GM19468 (cell line): ENCODE measurements at regions not wholly inside any gene's neighbourhood (a gene's known extent, or its start where the extent isn't known, plus 50 kb on each side); places are given as distances from the start of the nearest gene placed in this dataset.
"Not testable (repeated sequence)": the region's sequence is repeated elsewhere in the genome, so short reads cannot be mapped to it uniquely, and the experiment has no call there.

Source experiments
- ATAC-seq: cut with Tn5 transposase; IDR thresholded peaks from one replicate; pipeline ENCODE4 v1.9.1; 2021; ENCODE audit warnings: mild to moderate bottlenecking, moderate library complexity, moderate number of reproducible peaks; ENCODE audit not compliant: unreplicated experiment; ENCODE audit errors: extremely low read depth

DNA sequence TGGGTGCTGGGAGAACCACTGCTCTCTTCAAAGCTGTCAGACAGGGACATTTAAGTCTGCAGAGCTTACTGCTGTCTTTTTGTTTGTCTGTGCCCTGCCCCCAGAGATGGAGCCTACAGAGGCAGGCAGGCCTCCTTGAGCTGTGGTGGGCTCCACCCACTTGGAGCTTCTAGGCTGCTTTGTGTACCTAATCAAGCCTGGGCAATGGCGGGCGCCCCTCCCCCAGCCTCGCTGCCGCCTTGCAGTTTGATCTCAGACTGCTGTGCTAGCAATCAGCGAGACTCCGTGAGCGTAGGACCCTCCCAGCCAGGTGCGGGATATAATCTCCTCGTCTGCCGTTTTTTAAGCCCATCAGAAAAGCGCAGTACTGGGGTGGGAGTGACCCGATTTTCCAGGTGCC lies 125.6 kb upstream of the LRATD1 start:
- ATAC-seq = not testable (repeated sequence)

DNA sequence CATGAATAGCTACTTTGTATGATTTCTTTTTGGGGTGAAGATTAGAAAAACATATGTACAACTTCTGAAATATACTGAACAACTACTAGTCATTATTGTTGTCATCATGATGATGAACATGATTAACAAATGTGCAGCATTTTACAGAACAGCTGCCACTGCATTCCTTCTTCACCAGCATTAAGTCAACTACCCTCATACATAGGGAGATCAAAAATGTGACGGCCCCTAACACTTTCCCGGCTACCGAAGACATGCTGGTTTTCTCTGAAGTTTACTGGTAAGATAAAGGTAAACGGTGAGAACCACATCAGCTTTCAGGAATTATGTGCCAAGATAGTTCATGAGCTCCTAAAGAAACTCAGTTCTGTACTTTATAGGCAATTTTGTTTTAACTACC lies 121.0 kb upstream of the LRATD1 start:
- ATAC-seq = no peak

DNA sequence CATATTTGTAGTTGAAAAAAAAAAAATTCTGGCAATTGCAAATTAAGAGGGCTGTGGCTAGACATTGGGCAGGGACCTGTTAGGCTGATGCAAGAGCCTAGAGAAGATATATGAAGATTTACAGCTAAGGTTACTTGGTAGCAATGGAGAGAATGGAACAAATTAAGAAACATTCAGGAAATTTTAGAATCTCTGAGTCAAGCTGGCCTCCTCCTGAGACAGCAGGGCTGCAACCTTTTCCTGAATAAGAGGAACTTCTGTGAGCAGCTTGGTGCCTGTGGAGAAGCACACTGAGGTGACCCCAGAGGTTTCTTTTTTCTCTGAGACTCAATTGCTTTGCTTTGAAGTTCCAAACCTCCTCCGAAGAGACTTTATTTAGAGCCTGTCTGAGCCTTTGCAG lies 118.6 kb upstream of the LRATD1 start:
- ATAC-seq = no peak

DNA sequence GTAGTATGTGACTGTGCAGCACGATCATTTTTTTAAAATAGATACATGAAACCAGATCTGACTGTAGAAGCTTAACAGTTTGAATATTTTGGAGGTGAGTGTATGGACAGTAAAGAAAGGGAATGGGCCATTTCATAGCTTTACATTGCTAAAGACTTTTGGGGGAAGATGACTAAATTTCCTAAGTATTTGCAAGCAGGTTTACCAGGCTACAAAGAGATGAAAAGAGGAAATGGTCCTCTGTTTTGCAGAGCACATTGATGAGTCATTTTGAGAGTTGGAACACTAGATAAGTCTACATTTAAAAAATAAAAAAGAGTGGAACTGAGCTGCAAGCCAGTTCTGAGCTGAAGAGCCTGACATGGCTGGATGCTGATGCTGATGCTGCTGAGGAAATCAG lies 115.7 kb upstream of the LRATD1 start:
- no peak for ATAC-seq

DNA sequence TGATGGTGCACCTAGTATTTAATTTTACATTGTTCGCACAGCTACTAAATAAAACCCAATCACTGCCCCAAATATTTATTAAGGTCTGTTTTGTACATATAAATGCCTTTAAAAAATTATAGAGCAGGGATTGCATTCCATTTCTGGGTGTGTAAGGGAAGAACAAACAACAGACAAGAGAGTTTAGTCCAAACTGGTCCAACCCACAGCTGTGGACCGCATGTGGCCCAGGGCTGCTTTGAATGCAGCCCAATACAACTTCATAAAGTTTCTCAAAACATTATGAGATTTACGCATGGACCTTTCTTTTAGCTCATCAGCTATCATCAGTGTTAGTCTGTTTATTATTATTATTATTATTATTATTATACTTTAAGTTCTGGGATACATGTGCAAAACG lies 114.8 kb upstream of the LRATD1 start:
- ATAC-seq = no peak

DNA sequence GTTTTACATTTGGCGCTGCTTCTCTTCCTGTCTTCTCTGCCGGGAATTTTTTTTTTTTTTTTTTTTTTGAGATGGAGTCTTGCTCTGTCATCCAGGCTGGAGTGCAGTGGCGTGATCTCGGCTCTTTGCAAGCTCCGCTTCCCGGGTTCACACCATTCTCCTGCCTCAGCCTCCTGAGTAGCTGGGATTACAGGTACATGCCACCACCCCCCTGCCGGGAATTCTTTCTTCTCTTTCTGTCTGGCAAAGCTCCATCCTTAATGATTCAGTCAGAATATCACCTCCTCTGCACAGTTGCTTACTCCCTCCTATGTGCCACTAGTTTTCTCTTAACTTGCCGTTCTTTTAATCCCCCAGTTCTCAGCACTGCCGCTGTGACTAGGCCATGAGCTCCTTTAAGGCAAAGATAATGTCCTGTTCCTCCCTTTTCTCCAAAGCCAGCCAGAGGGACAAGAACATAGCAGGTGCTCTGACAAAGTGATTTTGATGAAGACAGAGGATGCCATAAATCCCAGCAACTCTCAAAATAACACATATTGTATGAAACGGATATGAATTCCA lies 112.1 kb upstream of the LRATD1 start:
- no peak for ATAC-seq

DNA sequence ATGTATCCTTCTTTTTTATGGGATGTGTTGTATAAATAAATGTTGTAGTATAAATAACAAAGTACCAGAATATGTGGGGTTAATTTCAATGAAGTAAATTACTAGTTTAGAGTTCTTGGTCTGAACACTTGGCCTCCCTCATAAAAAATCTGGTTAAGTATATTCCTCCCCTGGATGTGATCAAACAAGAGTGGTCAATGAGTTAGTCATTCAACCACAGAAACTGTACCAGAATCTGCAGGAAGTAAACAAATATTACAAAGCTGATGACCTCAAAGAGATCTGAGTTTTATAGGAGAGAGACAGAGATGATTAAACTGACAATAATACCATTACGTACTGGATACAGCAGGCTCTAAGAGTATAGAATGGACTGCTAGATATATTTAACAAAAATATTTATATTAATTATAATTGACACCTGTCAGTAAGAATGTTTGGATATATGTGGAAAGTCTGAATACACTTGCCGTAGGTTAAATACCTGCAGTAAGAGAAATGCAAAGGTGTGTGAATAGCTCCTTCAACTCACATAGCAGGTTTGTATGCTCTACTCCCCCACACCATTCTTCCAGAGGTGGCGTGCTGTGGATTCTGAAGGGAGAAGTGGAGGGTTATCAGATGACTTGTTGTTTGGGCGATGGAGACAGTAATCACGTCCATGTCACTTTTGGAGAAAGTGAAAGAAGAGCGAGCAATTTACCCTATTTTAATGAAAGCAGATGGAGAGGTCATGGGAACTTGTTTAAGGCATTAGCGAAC lies 108.3 kb upstream of the LRATD1 start:
- no peak for ATAC-seq

DNA sequence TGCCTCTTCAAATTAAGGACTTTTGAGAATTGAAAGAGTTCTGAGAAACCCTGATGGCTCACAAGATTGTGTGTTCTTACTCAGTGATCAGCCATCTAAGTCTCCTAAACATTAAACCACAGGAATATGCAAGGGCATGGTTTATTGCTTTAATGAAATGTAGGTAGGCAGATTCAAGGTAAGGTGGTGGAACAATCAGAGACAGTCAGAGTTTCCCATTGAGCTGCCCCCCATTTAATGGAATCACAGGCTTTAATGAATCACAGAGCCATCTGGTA lies 107.8 kb upstream of the LRATD1 start:
- no peak for ATAC-seq

DNA sequence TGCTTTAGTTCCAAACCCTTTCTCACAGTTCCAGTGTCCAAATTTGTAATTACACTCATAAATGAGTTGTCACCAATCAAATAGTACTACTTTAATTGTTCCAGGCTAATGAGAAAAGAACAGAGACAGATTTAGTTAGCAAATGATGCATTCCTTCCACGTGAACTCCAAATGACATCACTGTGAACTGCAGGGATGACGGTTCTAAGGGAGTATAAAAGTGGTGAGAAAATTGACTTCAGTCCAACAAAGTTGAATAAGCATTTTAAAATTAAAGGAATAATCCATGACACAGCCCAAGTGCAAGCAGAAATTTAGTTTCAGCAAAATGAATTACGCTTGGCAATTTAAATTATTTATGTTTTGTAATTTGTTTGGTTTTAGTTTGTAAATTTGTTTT lies 102.0 kb upstream of the LRATD1 start:
- ATAC-seq = no peak

DNA sequence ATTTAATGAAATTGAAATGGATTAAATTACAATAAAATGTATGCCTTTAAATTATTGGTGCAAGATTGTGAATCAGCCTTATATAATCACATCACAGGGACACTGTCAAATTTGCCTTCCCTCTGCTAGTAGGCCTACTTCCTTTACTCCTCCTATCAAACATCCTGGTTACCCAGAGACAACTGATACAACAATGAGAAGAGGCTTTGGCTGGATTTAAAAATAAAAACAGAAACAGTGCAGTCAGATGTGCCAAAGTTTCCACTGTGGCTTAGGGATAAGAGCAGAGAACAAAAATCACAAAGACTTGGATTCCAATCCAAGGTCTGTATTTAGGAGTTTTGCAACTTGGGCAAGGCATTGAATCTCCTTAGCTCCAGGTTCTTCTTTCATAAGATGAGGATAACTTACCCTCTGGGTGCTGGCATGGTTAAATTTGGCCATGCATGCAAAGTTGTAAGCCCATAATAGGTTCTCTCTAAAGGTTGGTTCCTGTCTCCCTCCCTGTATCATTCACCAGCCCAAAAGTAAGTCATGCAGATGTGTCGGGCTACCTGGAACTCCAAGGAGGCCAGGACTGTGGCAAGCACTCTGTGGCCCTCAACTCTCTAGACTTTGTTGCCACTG lies 99.3 kb upstream of the LRATD1 start:
- ATAC-seq = no peak

DNA sequence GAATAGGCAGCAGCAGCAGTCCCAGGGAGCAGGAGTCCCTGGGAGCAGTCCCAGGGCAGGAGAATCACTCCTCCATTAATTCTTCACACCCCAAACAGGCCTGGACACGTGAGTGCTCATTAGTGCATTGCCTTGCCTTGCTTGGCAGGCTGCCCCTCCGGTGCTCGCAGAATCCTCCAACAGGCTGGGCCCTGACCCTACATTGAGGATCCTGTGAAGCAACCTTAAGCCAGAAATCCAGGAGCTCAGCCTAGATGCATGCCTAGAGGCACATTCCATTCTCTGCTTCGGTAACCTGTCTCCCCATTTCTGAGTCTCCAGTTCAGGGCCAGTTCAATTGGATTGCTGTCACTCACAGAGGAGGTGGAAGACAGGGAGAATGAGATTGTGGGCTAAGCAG lies 97.4 kb upstream of the LRATD1 start:
- ATAC-seq = no peak

DNA sequence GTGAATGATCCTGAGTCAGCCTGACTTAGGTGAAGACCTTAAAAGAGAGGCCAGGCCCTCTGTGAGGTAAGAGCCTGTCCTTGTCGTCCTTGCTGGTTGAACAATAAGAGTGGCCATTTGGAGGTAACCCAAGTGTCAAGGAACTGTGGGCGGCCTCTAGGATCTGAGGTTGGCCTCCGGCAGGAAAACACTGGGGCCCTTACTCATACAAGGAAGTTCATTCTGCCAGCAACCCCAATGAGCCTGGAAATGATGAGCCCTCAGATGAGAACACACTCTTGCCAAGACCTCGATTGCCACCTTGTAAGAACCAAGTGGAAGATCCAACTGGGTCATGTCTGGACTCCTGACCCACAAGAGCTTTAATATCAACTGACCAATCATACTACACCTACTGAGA lies 95.5 kb upstream of the LRATD1 start:
- ATAC-seq = no peak

DNA sequence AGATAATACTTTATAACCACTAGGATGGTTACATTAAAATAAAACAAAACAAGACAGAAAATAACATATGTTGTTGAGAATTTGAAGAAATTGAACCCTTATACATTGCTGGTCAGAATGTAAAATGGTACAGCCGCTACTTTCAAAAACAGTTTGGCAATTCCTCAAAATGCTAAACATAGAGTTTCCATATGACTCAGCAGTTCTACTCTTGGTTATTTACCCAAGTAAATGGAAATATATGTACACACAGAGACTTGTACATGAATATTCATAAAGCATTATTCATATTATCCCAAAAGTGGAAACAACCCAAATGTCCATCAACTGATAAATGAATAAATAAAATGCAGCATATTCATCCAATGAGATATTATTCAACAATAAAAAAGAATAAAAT lies 92.5 kb upstream of the LRATD1 start:
- no peak for ATAC-seq

DNA sequence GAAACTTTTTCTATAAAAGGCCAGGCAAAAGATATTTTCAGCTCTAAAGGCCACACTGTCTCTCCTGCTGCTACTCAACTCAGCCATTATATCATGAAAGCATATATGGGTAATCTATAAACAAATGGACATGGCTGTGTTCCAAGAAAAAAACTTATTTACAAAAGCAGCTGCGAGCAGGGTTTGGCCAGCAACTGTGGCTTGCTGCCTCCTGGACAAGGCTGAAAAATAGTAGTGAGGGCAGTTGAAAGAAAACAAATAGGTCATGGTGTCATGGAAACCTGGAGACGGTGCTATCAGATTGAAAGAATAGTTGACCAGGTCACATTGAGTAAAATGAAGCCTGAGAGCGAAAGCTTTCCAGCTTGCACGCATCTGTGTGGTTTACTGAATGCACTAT lies 89.2 kb upstream of the LRATD1 start:
- ATAC-seq = no peak

DNA sequence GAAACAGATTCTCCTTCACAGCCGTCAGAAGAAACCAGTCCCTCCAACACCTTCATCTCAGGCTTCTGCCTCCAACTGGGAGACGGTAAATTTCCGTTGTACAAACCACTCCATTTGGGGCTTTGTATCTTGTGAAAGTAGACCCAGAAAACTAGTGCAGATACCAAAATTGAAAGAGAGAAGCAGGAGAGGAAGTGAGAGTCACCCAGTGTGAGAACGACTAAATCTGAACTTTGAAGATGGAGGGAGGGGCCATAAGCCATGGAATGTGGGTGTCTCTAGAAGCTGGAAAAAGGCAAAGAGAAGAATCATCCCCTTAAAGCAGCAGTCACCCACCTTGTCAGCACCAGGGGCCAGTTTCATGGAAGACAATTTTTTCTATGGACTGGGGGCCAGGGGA lies 88.3 kb upstream of the LRATD1 start:
- ATAC-seq = no peak

DNA sequence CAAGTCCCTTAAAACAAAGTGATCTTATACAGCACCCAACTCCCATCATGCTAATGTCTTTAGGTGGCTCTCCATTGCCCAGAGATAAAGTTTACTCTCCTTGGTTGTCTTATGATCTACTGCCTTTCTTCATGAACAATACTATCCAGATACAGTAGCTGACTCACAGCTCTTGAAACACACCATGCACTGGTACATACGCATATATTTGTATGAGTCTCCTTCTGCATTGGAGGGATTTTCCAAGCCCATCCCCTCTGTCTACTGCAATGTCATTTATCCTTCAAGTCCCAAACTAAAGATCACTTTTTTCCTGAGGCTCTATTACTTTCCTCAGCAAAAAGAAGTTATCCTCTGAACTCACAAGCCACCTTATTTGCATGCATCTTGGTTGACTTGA lies 84.7 kb upstream of the LRATD1 start:
- ATAC-seq = no peak

DNA sequence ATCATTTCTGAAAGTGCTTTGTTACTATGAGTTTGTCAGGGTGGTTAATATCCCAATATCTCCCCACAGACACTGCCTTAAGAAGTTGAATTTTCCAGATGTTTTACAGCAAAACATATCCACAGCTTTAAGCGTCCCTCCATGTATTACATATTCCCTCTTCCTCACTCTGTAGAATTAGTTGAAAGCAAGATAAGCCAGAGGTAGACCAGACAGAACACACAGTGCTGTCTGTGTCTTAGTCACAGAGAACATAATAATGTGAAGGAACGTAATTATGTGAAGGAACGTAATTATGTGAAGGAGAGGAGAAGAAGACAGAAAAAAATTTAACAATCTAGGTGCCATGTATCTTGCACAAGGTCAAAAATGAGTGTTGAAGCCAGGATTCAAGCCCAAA lies 81.9 kb upstream of the LRATD1 start:
- ATAC-seq = no peak

DNA sequence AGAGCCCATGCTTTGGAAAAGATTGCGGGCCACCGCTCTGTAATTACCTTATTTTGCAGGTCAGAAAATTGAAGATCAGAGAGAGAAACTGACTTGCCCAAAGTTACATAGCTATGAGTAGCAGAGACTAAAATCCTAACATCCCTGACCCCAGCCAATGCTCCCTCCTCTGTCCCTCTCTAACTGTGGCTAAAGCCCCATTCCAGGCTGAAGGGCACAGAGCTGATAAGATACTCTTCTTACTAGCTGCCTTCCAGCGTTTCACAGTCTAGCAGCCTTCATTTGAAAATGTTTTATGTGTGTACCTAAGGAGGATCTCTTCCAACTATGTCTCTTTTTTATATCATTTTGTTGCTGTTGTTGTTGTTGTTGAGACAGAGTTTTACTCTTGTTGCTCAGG lies 81.4 kb upstream of the LRATD1 start:
- no peak for ATAC-seq

DNA sequence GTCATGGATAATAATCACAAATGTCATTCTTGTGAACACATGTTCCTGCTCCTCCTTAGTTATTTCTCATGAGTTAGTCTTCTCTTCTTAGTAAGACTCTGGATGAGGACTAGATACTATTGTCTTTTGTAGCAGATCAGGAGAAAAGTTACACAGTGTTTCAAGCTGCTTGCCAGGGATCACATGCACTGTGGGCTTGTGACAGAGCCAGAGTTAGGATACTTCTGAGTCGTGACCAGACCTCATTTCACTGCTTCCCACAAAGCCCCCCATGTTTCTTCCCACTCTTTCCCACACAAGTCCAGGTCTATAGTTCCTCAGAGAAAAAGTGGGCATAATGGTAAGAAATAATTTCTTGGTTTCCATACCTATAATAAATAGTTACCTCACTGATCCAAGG lies 80.2 kb upstream of the LRATD1 start:
- no peak for ATAC-seq

DNA sequence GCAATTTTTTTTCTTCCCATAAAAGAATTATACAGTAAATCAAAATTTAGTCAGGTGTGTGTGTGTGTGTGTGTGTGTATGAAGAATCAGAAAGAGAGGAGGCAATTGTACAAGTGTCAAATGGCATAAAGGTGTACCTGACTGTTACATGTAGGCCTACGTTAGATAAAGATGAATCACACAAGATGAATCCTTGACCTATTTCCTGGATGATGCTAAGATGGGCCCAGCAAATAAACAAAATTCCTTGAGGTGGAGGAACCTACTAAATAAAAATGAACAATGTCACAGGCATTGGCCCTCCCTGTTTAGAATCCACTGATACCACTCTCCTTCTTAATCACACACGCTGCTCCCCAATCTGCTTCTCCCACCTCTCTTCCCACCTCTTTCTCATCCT lies 79.7 kb upstream of the LRATD1 start:
- no peak for ATAC-seq

DNA sequence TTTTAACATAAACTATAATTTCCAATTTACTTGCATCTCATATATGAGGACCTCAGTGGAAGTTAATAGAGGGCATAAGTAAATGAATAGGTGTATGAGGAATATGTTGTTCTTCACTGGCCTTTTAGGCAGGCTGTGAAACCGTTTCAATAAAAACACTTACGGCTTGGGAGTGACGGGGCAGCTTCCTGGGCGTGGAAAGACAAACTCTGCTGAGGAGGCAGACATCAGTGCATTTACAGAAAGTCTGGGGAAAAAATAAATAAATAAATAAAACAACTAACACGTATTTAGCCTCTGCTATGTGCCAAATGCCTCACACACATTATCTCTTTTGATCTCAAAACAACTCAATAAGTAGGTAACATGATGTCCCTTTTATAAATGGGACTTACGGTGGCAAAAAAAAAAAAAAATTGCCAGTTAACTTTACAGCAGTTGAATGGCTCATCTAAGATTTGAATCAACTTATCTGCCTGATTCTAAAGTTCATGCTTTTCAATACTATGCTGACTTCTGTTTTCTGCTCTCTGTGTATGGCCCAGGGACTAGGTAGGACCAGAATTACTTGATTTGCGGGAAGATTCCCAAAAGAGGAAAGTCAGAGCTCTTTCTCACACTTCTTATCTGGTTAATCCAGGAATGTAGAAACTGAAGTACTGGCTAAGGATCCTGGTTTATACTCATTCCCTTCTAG lies 77.5 kb upstream of the LRATD1 start:
- ATAC-seq = no peak

DNA sequence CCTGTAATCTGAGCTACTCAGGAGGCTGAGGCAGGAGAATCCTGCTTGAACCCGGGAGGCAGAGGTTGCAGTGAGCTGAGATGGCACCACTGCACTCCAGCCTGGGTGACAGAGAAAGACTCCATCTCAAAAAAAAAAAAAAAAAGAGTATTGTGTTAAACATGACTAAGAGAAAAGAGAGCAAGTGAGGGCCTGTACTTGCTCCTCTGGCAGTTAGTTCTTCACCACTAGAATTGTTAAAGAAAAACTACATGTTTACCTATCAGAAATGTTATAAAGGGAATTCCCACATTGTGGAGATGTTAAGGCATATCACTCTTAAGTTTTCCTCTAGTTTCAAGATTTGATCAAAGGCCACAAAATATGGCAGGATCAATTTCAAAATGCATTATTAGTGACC lies 75.4 kb upstream of the LRATD1 start:
- ATAC-seq = no peak
